A549 (cell line): ENCODE measurements at regions not wholly inside any gene's neighbourhood (a gene's known extent, or its start where the extent isn't known, plus 50 kb on each side); places are given as distances from the start of the nearest gene placed in this dataset.

ENCODE experiments used
- ATAC-seq, 2 experiments: fragments of 200-7000 bp in 1 of 2; fragments of >200 bp in 1 of 2; cut with Nextera tagmentation in 1 of 2; cut with Tn5 transposase in 1 of 2; 3 replicates each; pipeline versions ENCODE4 v1.8.0 to v1.9.1; 2018 to 2020; ENCODE audit warnings: mild to moderate bottlenecking in 1 of 2, moderate library complexity in 1 of 2
- CTCF ChIA-PET: fragments of 300-600 bp; sonication (Branson Sonifier 250); formaldehyde crosslinking; extraction: SDS; loops from one replicate; lab custom pipeline; 2021; ENCODE audit warnings: antibody characterized with exemption, inconsistent platforms; lab: Yijun Ruan, JAX
- POLR2A ChIA-PET: fragments of 350-600 bp; formaldehyde crosslinking; extraction: SDS; loops from one replicate; lab custom pipeline; 2021; ENCODE audit warnings: antibody characterized with exemption, inconsistent platforms; lab: Yijun Ruan, JAX
- DNase-seq, 2 experiments: peaks; one replicate each; pipeline versions ENCODE4 v3.0.0 to v3.0.0-alpha.2; 2011 to 2016; ENCODE audit warnings: low read depth in 1 of 2, low spot score in 1 of 2
- FAIRE-seq: peaks from 2 replicates; lab custom pipeline; 2011; peaks lifted over from hg19 to GRCh38; lab: Jason Lieb, UNC
- H3K27ac ChIP-seq, 2 experiments: fragments of >200 bp; sonication (Bioruptor Twin); formaldehyde crosslinking; 3 replicates each; pipeline ENCODE4 v1.5.1; 2016 to 2017
- H3K4me1 ChIP-seq: fragments of >200 bp; sonication (Bioruptor Twin); formaldehyde crosslinking; 3 replicates; pipeline ENCODE4 v1.6.1; 2016
- H3K4me2 ChIP-seq: fragments of >200 bp; sonication (Bioruptor Twin); formaldehyde crosslinking; 3 replicates; pipeline ENCODE4 v1.6.1; 2016
- H3K4me3 ChIP-seq: fragments of >200 bp; sonication (Bioruptor Twin); formaldehyde crosslinking; 3 replicates; pipeline ENCODE4 v1.5.1; 2016
- H3K9me3 ChIP-seq: fragments of >200 bp; sonication (Bioruptor Twin); formaldehyde crosslinking; 3 replicates; pipeline ENCODE4 v1.6.1; 2016
- BHLHE40 ChIP-seq: IDR thresholded peaks from 2 replicates; pipeline ENCODE4 v1.6.1; 2012; ENCODE audit warnings: low read depth, low read length, inconsistent platforms
- CHD2 ChIP-seq: fragments of 150-350 bp; IDR thresholded peaks from 2 replicates; pipeline ENCODE4 v1.6.1; 2014; ENCODE audit warnings: low read length; ENCODE audit not compliant: partially characterized antibody
- EHF ChIP-seq: fragments of 250-450 bp; sonication (Bioruptor Pico); IDR thresholded peaks from 2 replicates; pipeline ENCODE4 v1.5.0; 2020; ENCODE audit warnings: mild to moderate bottlenecking
- EHMT2 ChIP-seq: fragments of 200-600 bp; sonication (generic); IDR thresholded peaks from 2 replicates; pipeline ENCODE4 v1.6.1; 2016; ENCODE audit warnings: antibody characterized with exemption, low read depth, mild to moderate bottlenecking, moderate library complexity
- ESRRA ChIP-seq: fragments of 150-350 bp; IDR thresholded peaks from 2 replicates; pipeline ENCODE4 v1.6.1; 2014; ENCODE audit warnings: mild to moderate bottlenecking, low read length, borderline replicate concordance
- HOXA7 ChIP-seq: fragments of 250-450 bp; sonication (Bioruptor Pico); IDR thresholded peaks from 2 replicates; pipeline ENCODE4 v1.5.0; 2020; ENCODE audit warnings: mild to moderate bottlenecking, moderate library complexity
- HOXB5 ChIP-seq: fragments of 250-450 bp; sonication (Bioruptor Pico); IDR thresholded peaks from 2 replicates; pipeline ENCODE4 v1.5.0; 2020; ENCODE audit warnings: mild to moderate bottlenecking, moderate library complexity
- JUNB ChIP-seq: fragments of >200 bp; sonication (Bioruptor Twin); formaldehyde crosslinking; IDR thresholded peaks from 2 replicates; pipeline ENCODE4 v1.6.1; 2016
- MAFK ChIP-seq: fragments of 450-650 bp; IDR thresholded peaks from 2 replicates; pipeline ENCODE4 v1.6.1; 2014; ENCODE audit not compliant: partially characterized antibody
- NFE2L2 ChIP-seq: fragments of 150-350 bp; conservative IDR thresholded peaks from 2 replicates; pipeline ENCODE4 v1.6.1; 2014; ENCODE audit warnings: low read length
- NPAS2 ChIP-seq: fragments of 250-450 bp; sonication (Bioruptor Pico); IDR thresholded peaks from 2 replicates; pipeline ENCODE4 v1.8.0; 2022; ENCODE audit warnings: mild to moderate bottlenecking, moderate library complexity, borderline replicate concordance
- POLR2A ChIP-seq: IDR thresholded peaks from 2 replicates; pipeline ENCODE4 v1.6.1; 2012; ENCODE audit warnings: mild to moderate bottlenecking, low read length
- RARB ChIP-seq: fragments of 250-450 bp; sonication (Bioruptor Pico); IDR thresholded peaks from 2 replicates; pipeline ENCODE4 v1.8.0; 2021; ENCODE audit warnings: mild to moderate bottlenecking, moderate library complexity
- RCOR1 ChIP-seq: fragments of 150-350 bp; IDR thresholded peaks from 2 replicates; pipeline ENCODE4 v1.6.1; 2014; ENCODE audit warnings: antibody characterized with exemption, low read length, low read depth
- SMC3 ChIP-seq: fragments of >200 bp; sonication (Bioruptor Twin); formaldehyde crosslinking; IDR thresholded peaks from 3 replicates; pipeline ENCODE4 v1.6.1; 2018; ENCODE audit warnings: inconsistent platforms
- SREBF2 ChIP-seq: fragments of 450-650 bp; IDR thresholded peaks from 2 replicates; pipeline ENCODE4 v1.6.1; 2014; ENCODE audit warnings: mild to moderate bottlenecking, moderate library complexity
- WGBS: methylation state at CpG from one replicate; pipeline ENCODE4 v1.1.6; 2017; ENCODE audit errors: missing lambda C conversion rate; 5-methylcytosine and 5-hydroxymethylcytosine counted together
- TF ChIP-seq, protein P1 (sequence below): IDR thresholded peaks from 2 replicates; pipeline ENCODE4 v1.6.1; 2012
- TF ChIP-seq, protein P2 (sequence below): IDR thresholded peaks from 2 replicates; pipeline ENCODE4 v1.6.1; 2012; ENCODE audit warnings: low read depth, borderline replicate concordance
- TF ChIP-seq, protein P3 (sequence below): fragments of 250-450 bp; sonication (Bioruptor Pico); IDR thresholded peaks from 2 replicates; pipeline ENCODE4 v1.5.0; 2020; ENCODE audit warnings: low read depth, mild to moderate bottlenecking, moderate library complexity

DNA sequence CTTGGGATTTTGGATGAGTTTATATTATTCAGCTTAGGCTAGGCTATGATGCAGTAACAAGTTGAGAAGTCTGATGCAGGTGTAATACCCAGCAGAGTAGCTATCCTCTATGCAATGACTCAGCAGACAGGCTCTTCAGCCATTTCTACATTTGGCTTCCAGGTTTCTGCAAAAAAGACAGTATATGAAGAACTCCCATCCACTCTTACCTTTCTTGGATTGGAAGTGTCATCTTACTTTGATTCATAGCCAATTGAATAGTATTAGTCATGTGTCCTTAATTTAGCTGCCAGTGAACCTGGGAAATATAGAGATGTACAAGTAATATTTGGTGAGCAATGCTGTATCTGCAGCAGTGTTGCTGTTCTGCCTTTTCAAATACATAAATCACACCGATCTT lies 127.8 kb upstream of the NPSR1 start:
- CTCF ChIA-PET = interaction anchor here (0.9 to 1.2 kb wide), 2 partner anchors 55 to 113 kb away, joined by 3 read pairs; no protein-coding TSS in a partner anchor
- H3K4me2 ChIP-seq = no peak overlapping the region
- H3K4me1 ChIP-seq = no peaks in the 10 kb centered on the region
- H3K9me3 ChIP-seq = no peaks in the 10 kb centered on the region
- no peak for DNase-seq
- 3% methylated on average over 1 of the region's 1 CpG for WGBS
- POLR2A ChIA-PET = no interaction called here
- peak in 1 of 2 experiments; percentile 34; a peak in 1 of 6 replicates for ATAC-seq
- no peak overlapping the region for H3K4me3 ChIP-seq
- TF ChIP-seq MAFK (peak; percentile 39), EHF (CRISPR knock-in tag) (no peak), HOXA7 (CRISPR knock-in tag) (no peak)
- TF ChIP-seq, protein P1, sequence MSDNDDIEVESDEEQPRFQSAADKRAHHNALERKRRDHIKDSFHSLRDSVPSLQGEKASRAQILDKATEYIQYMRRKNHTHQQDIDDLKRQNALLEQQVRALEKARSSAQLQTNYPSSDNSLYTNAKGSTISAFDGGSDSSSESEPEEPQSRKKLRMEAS = no peak
- no peak overlapping the region for H3K27ac ChIP-seq
- no peak for FAIRE-seq

DNA sequence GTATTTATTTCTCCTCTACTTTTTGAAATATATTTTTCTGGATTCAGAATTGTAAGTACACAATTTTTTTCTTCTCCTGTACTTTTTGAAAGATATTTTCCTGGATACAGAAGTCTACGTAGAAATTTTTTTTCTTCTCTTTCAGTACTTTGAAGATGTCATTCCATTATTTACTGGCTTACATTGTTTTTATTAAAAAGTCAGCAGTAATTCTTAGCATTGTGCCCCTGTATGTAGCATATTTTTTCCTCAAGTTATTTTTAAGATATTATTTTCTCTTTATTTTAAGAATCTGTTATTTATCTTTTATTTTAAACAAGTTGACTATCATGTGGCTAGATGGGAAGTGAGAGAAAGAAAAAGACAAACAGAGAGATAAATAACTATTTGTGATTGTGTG lies 119.0 kb upstream of the NPSR1 start:
- POLR2A ChIA-PET = no interaction called here
- ATAC-seq = no peak
- no peaks in the 10 kb centered on the region for H3K4me1 ChIP-seq

DNA sequence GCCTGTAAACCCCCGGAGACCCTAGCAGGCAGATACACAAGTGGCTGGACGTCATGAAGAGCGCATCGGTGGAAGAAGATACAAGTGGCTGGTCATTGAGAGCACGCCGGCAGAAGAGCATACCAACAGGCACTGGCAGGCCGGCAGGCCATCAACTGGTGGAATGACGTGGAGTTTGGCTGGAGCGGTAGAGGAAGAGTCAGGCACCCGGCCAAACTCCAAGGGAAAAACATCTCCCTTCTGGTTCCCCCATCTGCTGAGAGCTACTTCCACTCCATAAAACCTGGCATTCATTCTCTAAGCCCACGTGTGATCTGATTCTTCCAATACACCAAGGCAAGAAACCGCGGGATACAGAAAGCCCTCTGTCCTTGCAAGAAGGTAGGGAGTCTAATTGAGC lies 113.4 kb upstream of the NPSR1 start:
- ATAC-seq (no peak), DNase-seq (no peak), FAIRE-seq (no peak)
- no peak for TF ChIP-seq NPAS2 (CRISPR knock-in tag)
- no peak for TF ChIP-seq EHMT2
- no peak for TF ChIP-seq MAFK
- Histone ChIP-seq H3K4me3 (no peak overlapping the region), H3K9me3 (peaks cover 6% of the 10 kb centered on the region; the same call in 1 of the 3 replicates), H3K4me1 (no peaks in the 10 kb centered on the region), H3K4me2 (no peak overlapping the region), H3K27ac (no peak overlapping the region)
- ChIA-PET POLR2A (no interaction called here), CTCF (no interaction called here)
- 61% methylated on average over 13 of the region's 13 CpGs for WGBS

More for the DNA sequence above, 119.0 kb upstream of the NPSR1 start:
- no peak for DNase-seq
- TF ChIP-seq EHMT2 (no peak), BHLHE40 (no peak), RCOR1 (no peak), SMC3 (no peak), NFE2L2 (no peak), RARB (CRISPR knock-in tag) (no peak), NPAS2 (CRISPR knock-in tag) (no peak), JUNB (no peak)
- TF ChIP-seq, protein P2, sequence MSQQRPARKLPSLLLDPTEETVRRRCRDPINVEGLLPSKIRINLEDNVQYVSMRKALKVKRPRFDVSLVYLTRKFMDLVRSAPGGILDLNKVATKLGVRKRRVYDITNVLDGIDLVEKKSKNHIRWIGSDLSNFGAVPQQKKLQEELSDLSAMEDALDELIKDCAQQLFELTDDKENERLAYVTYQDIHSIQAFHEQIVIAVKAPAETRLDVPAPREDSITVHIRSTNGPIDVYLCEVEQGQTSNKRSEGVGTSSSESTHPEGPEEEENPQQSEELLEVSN = no peak
- 33% methylated on average over 1 of the region's 1 CpG for WGBS
- Histone ChIP-seq H3K4me2 (no peak overlapping the region), H3K9me3 (peaks cover 13% of the 10 kb centered on the region; the same call in 1 of the 3 replicates), H3K4me3 (no peak overlapping the region), H3K27ac (no peak overlapping the region)
- FAIRE-seq = no peak
- CTCF ChIA-PET = no interaction called here

DNA sequence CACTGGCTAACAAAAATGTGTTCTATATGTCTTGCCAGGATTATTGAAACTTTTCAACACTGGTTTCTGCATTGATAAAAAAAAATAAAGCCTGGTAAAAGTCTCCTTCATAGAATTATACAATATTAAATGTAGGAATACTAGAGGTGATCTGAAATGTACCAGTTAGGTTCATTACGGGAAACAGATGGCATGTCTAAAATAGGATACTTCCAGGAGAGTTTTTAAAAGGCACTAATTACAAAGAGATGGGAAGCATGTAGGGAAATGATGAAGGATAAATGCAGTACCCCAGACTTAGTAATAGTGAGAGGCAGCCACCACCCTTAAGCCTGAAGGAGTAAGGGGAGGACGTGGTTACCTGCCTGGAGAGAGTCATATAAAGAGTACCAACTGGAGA lies 107.0 kb upstream of the NPSR1 start:
- POLR2A ChIA-PET = no interaction called here
- DNase-seq (no peak), FAIRE-seq (no peak), ATAC-seq (no peak)
- Histone ChIP-seq H3K4me2 (no peak overlapping the region), H3K27ac (no peak overlapping the region), H3K4me1 (no peaks in the 10 kb centered on the region), H3K4me3 (no peak overlapping the region), H3K9me3 (peaks cover 7% of the 10 kb centered on the region; the same call in 2 of the 3 replicates)
- TF ChIP-seq, protein P1 = no peak
- TF ChIP-seq HOXB5 = no peak
- TF ChIP-seq JUNB = no peak
- TF ChIP-seq POLR2A = no peak
- no peak for TF ChIP-seq MAFK
- TF ChIP-seq, protein P2 = no peak
- no peak for TF ChIP-seq CHD2
- TF ChIP-seq, protein P3, sequence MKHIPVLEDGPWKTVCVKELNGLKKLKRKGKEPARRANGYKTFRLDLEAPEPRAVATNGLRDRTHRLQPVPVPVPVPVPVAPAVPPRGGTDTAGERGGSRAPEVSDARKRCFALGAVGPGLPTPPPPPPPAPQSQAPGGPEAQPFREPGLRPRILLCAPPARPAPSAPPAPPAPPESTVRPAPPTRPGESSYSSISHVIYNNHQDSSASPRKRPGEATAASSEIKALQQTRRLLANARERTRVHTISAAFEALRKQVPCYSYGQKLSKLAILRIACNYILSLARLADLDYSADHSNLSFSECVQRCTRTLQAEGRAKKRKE (CRISPR knock-in tag) = no peak
- no peak for TF ChIP-seq SREBF2
- no peak for TF ChIP-seq ESRRA
- CTCF ChIA-PET = no interaction called here
- 42% methylated on average over 2 of the region's 2 CpGs for WGBS
